GM12864 (cell line): ENCODE measurements at regions not wholly inside any gene's neighbourhood (a gene's known extent, or its start where the extent isn't known, plus 50 kb on each side); places are given as distances from the start of the nearest gene placed in this dataset.

ENCODE experiments used
- DNase-seq: peaks from one replicate; pipeline ENCODE4 v3.0.0-alpha.2; 2011; ENCODE audit warnings: low read depth
- H3K4me3 ChIP-seq: 2 replicates; pipeline ENCODE4 v1.5.1; 2011; ENCODE audit warnings: mild to moderate bottlenecking, low read depth, low read length, control low read depth
- TF ChIP-seq, protein P1 (sequence below): IDR thresholded peaks from 2 replicates; pipeline ENCODE4 v1.5.1; 2011; ENCODE audit warnings: low read depth, mild to moderate bottlenecking, moderate library complexity, low read length, control low read depth, inconsistent platforms; ENCODE audit errors: missing control alignments

DNA sequence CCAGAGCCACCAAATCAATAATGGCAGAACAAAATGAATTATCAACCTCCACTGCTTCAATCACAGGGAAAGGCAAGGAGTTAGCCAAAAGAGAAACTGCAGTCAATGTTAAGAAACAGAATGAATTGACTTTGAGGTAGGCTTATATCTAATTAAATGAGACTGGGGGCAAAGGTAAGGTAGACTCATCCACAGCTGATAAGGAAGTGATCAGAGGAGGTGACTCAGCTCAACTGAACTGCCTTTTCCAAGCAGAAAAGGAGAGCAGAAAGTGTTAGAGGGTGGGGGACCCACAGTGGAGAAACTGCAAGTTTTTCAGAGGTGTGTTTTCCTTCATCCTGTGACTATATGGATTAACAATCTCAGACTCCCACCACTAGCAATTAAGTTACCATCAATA is 345.8 kb upstream of the PPARGC1A start:
- TF ChIP-seq, protein P1, sequence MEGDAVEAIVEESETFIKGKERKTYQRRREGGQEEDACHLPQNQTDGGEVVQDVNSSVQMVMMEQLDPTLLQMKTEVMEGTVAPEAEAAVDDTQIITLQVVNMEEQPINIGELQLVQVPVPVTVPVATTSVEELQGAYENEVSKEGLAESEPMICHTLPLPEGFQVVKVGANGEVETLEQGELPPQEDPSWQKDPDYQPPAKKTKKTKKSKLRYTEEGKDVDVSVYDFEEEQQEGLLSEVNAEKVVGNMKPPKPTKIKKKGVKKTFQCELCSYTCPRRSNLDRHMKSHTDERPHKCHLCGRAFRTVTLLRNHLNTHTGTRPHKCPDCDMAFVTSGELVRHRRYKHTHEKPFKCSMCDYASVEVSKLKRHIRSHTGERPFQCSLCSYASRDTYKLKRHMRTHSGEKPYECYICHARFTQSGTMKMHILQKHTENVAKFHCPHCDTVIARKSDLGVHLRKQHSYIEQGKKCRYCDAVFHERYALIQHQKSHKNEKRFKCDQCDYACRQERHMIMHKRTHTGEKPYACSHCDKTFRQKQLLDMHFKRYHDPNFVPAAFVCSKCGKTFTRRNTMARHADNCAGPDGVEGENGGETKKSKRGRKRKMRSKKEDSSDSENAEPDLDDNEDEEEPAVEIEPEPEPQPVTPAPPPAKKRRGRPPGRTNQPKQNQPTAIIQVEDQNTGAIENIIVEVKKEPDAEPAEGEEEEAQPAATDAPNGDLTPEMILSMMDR, result no peak
- no peak for DNase-seq
- H3K4me3 ChIP-seq, result no peak overlapping the region

- TF ChIP-seq, protein P1, result no peak
- DNase-seq, result no peak
- H3K4me3 ChIP-seq, result no peak overlapping the region
Measured at GRCh38 chr4:24234288-24234848, 344.5 kb upstream of the PPARGC1A start.

GRCh38 chr4:24230955-24231354 is 341.1 kb upstream of the PPARGC1A start:
- TF ChIP-seq, protein P1, result no peak
- no peak for DNase-seq
- H3K4me3 ChIP-seq, result no peak overlapping the region

DNA sequence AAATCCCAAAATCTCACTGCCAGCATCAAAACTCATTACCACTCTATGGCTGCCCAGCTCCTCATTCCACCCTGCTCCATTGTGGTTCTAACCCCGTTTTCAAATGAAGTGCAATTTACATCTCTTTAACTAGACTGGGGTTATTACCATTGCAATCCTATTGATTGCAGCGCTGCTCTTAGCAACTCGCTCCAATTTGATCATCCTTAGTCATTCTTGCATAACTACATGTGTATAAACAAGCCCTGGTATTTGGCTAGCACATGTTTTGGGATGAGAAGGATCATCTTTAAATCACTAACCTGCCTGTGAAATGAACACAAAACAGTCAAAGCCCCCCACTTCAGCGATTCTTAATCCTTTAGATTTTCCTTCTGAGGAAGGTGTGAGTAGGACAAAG is 340.1 kb upstream of the PPARGC1A start:
- H3K4me3 ChIP-seq, result no peak overlapping the region
- no peak for DNase-seq
- TF ChIP-seq, protein P1, result no peak

GRCh38 chr4:24228692-24229091 is 338.8 kb upstream of the PPARGC1A start:
- TF ChIP-seq, protein P1, result no peak
- H3K4me3 ChIP-seq, result no peak overlapping the region
- DNase-seq, result no peak

DNA sequence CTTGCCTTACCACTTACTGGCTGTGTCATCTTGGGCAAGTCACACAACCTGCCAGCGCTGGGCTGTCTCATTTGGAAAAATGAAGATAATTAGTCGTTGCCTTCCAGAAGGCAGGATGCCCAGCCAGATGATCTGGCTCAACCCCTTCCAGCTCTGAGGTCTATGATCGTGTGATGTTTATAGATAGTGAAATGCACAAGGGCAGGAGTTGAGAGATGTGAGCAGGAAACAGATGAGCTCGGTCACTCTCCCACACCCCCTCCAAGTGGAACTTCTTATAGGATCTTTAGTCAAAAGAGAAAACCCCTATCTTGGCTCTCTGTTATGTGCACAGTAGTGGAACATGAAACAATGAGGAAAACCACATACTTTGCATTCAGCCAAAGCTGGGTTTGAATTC is 336.8 kb upstream of the PPARGC1A start:
- no peak overlapping the region for H3K4me3 ChIP-seq
- DNase-seq, result no peak
- TF ChIP-seq, protein P1, result no peak

- no peak overlapping the region for H3K4me3 ChIP-seq
- no peak for DNase-seq
- TF ChIP-seq, protein P1, result no peak
Measured at GRCh38 chr4:24226023-24226422, 336.2 kb upstream of the PPARGC1A start.
